H9 (cell line): ENCODE measurements at regions not wholly inside any gene's neighbourhood (a gene's known extent, or its start where the extent isn't known, plus 50 kb on each side); places are given as distances from the start of the nearest gene placed in this dataset.

ENCODE experiments used
- DNase-seq: peaks from one replicate; pipeline ENCODE4 v3.0.0-alpha.2; 2017
- H2AFZ ChIP-seq: one replicate; pipeline ENCODE4 v1.6.1; 2013; ENCODE audit warnings: mild to moderate bottlenecking, low read length, control low read depth, moderate library complexity
- H2AK5ac ChIP-seq: 2 replicates; pipeline ENCODE4 v1.6.1; 2013; ENCODE audit warnings: low read length, control low read depth, mixed read lengths; ENCODE audit not compliant: insufficient read length
- H2BK120ac ChIP-seq: one replicate; pipeline ENCODE4 v1.6.1; 2013; ENCODE audit warnings: low read depth, mild to moderate bottlenecking, low read length, control low read depth, inconsistent platforms; ENCODE audit not compliant: poor library complexity, severe bottlenecking
- H2BK12ac ChIP-seq: 2 replicates; pipeline ENCODE4 v1.6.1; 2013; ENCODE audit warnings: low read length, control low read depth, mixed read lengths, low read depth; ENCODE audit not compliant: insufficient read length
- H2BK15ac ChIP-seq: 2 replicates; pipeline ENCODE4 v1.6.1; 2013; ENCODE audit warnings: low read depth, low read length, control low read depth
- H2BK20ac ChIP-seq: one replicate; pipeline ENCODE4 v1.6.1; 2013; ENCODE audit warnings: low read depth, mild to moderate bottlenecking, low read length, control low read depth, inconsistent platforms; ENCODE audit not compliant: poor library complexity, severe bottlenecking
- H2BK5ac ChIP-seq: 2 replicates; pipeline ENCODE4 v1.6.1; 2013; ENCODE audit warnings: low read length, control low read depth, mixed read lengths; ENCODE audit not compliant: insufficient read length
- H3K14ac ChIP-seq: 2 replicates; pipeline ENCODE4 v1.6.1; 2013; ENCODE audit warnings: low read length, control low read depth; ENCODE audit not compliant: insufficient read depth
- H3K18ac ChIP-seq: 2 replicates; pipeline ENCODE4 v1.6.1; 2013; ENCODE audit warnings: low read depth, mild to moderate bottlenecking, mixed read lengths, low read length, control low read depth; ENCODE audit not compliant: insufficient read length
- H3K23ac ChIP-seq: 2 replicates; pipeline ENCODE4 v1.6.1; 2013; ENCODE audit warnings: low read length, control low read depth, mixed read lengths, low read depth; ENCODE audit not compliant: insufficient read length
- H3K23me2 ChIP-seq: 2 replicates; pipeline ENCODE4 v1.6.1; 2013; ENCODE audit warnings: low read depth, mild to moderate bottlenecking, mixed read lengths, low read length, control low read depth; ENCODE audit not compliant: insufficient read length, poor library complexity, severe bottlenecking
- H3K27ac ChIP-seq: 2 replicates; pipeline ENCODE4 v1.5.1; 2013; ENCODE audit warnings: low read length, control low read depth, mixed read lengths, low read depth; ENCODE audit not compliant: insufficient read length
- H3K27me3 ChIP-seq: 2 replicates; pipeline ENCODE4 v1.6.1; 2013; ENCODE audit warnings: low read length, control low read depth, inconsistent platforms; ENCODE audit not compliant: insufficient read depth
- H3K4ac ChIP-seq: 2 replicates; pipeline ENCODE4 v1.6.1; 2013; ENCODE audit warnings: low read depth, mild to moderate bottlenecking, control low read depth, inconsistent platforms, low read length, moderate library complexity
- H3K4me1 ChIP-seq: 2 replicates; pipeline ENCODE4 v1.6.1; 2013; ENCODE audit warnings: low read length, control low read depth, inconsistent platforms; ENCODE audit not compliant: insufficient read depth
- H3K4me2 ChIP-seq: 2 replicates; pipeline ENCODE4 v1.6.1; 2013; ENCODE audit warnings: low read length, control low read depth, mixed read lengths; ENCODE audit not compliant: insufficient read length, insufficient read depth
- H3K56ac ChIP-seq: 2 replicates; pipeline ENCODE4 v1.6.1; 2013; ENCODE audit warnings: low read depth, mild to moderate bottlenecking, mixed read lengths, low read length, control low read depth; ENCODE audit not compliant: insufficient read length
- H3K79me1 ChIP-seq: 2 replicates; pipeline ENCODE4 v1.6.1; 2013; ENCODE audit warnings: low read depth, mild to moderate bottlenecking, moderate library complexity, low read length, control low read depth, inconsistent platforms; ENCODE audit not compliant: insufficient read depth, poor library complexity, severe bottlenecking
- H3K79me2 ChIP-seq: 2 replicates; pipeline ENCODE4 v1.6.1; 2013; ENCODE audit warnings: low read length, control low read depth, inconsistent platforms; ENCODE audit not compliant: insufficient read depth
- H3K9ac ChIP-seq: 2 replicates; pipeline ENCODE4 v1.6.1; 2013; ENCODE audit warnings: low read length, control low read depth, mixed read lengths; ENCODE audit not compliant: insufficient read length; ENCODE audit errors: extremely low read depth
- H3K9me3 ChIP-seq: one replicate; pipeline ENCODE4 v1.6.1; 2013; ENCODE audit warnings: low read depth, low read length, inconsistent platforms; ENCODE audit not compliant: control insufficient read depth
- H3T11ph ChIP-seq: one replicate; pipeline ENCODE4 v1.6.1; 2013; ENCODE audit warnings: mild to moderate bottlenecking, low read length, control low read depth, inconsistent platforms
- H4K20me1 ChIP-seq: one replicate; pipeline ENCODE4 v1.6.1; 2013; ENCODE audit not compliant: control insufficient read depth, insufficient read length, insufficient read depth
- H4K5ac ChIP-seq: 2 replicates; pipeline ENCODE4 v1.6.1; 2013; ENCODE audit warnings: low read depth, mild to moderate bottlenecking, mixed read lengths, low read length, control low read depth; ENCODE audit not compliant: insufficient read length
- H4K8ac ChIP-seq: replicated peaks from 2 replicates; pipeline ENCODE4 v1.6.1; 2013; ENCODE audit warnings: low read length, control low read depth, mixed read lengths, low read depth; ENCODE audit not compliant: insufficient read length
- H4K91ac ChIP-seq: 2 replicates; pipeline ENCODE4 v1.6.1; 2013; ENCODE audit warnings: low read depth, mild to moderate bottlenecking, moderate library complexity, mixed read lengths, low read length, control low read depth; ENCODE audit not compliant: insufficient read length
- H3K27ac Mint-ChIP-seq, 3 experiments: 2 replicates in 2 of 3; 3 replicates in 1 of 3; pipeline ENCODE4 v1.8.0; 2020 to 2021; ENCODE audit warnings: mixed read lengths in 3 of 3, mild to moderate bottlenecking in 1 of 3, moderate library complexity in 1 of 3
- H3K27me3 Mint-ChIP-seq: 2 replicates; pipeline ENCODE4 v1.8.0; 2021; ENCODE audit warnings: low read depth, mild to moderate bottlenecking, moderate library complexity, mixed read lengths
- H3K36me3 Mint-ChIP-seq, 3 experiments: 2 replicates in 2 of 3; 3 replicates in 1 of 3; pipeline ENCODE4 v1.8.0; 2020 to 2021; ENCODE audit warnings: low read depth in 3 of 3, mixed read lengths in 3 of 3; ENCODE audit not compliant: insufficient read depth in 1 of 3
- H3K4me1 Mint-ChIP-seq, 2 experiments: 2 replicates each; pipeline ENCODE4 v1.8.0; 2020; ENCODE audit warnings: mixed read lengths in 2 of 2
- H3K4me3 Mint-ChIP-seq, 2 experiments: 2 replicates in 1 of 2; 3 replicates in 1 of 2; pipeline ENCODE4 v1.8.0; 2020 to 2021; ENCODE audit warnings: mild to moderate bottlenecking in 2 of 2, mixed read lengths in 2 of 2, moderate library complexity in 1 of 2
- H3K9me3 Mint-ChIP-seq, 2 experiments: 2 replicates in 1 of 2; 3 replicates in 1 of 2; pipeline ENCODE4 v1.8.0; 2020; ENCODE audit warnings: mild to moderate bottlenecking in 2 of 2, mixed read lengths in 2 of 2, moderate library complexity in 1 of 2
- CTCF ChIP-seq: fragments of 200-600 bp; sonication (generic); conservative IDR thresholded peaks from 3 replicates; pipeline ENCODE4 v1.8.0; 2021; ENCODE audit warnings: antibody characterized with exemption, mild to moderate bottlenecking
- WGBS: extraction: QIAGEN DNeasy Blood & Tissue Kit; methylation state at CpG from one replicate; pipeline ENCODE4 v1.1.7; 2013; ENCODE audit warnings: missing lambda C conversion rate, low lambda C conversion rate, mixed read lengths; ENCODE audit not compliant: insufficient read length; ENCODE audit errors: extremely low coverage; 5-methylcytosine and 5-hydroxymethylcytosine counted together

DNA sequence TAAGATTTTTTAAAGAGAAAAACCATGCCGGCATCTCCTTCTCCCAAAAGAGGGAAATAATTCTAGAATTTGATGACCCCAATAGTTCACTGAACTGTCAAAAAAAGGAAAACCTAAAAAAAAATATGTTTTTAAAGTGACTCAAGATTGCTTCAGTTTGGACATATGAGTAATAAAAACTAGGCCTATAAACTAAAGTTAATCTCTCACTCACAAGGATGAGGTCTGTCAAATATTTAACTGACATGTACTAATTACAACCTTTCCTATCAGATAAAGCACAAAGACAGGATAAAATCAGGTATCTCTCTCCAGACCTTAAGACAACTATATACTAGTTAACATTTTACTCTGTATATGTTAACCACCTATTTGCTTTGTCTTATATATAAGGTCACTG, 231.9 kb downstream of the NSUN3 start:
- Histone ChIP-seq H4K8ac (no peak overlapping the region), H3T11ph (no peak overlapping the region), H3K18ac (no peak overlapping the region), H3K79me2 (no peaks in the 10 kb centered on the region), H2AK5ac (no peak overlapping the region), H2BK120ac (no peak overlapping the region), H3K23me2 (no peaks in the 10 kb centered on the region), H2AFZ (no peak overlapping the region), H3K9ac (no peak overlapping the region), H3K9me3 (no peaks in the 10 kb centered on the region), H3K56ac (no peak overlapping the region), H3K79me1 (no peaks in the 10 kb centered on the region), H4K20me1 (no peaks in the 10 kb centered on the region), H2BK12ac (no peak overlapping the region), H2BK5ac (no peak overlapping the region), H4K5ac (no peak overlapping the region), H3K27me3 (no peaks in the 10 kb centered on the region; the same call in none of the 2 replicates), H3K4me1 (no peaks in the 10 kb centered on the region), H2BK20ac (no peak overlapping the region), H3K4ac (no peak overlapping the region), H2BK15ac (no peak overlapping the region), H4K91ac (no peak overlapping the region), H3K23ac (no peak overlapping the region), H3K14ac (no peak overlapping the region), H3K27ac (no peak overlapping the region), H3K4me2 (no peak overlapping the region)
- Mint-ChIP-seq H3K36me3 (peaks cover 0 to 11% (median 0%) of the 10 kb centered on the region in 3 experiments; a peak in 2 of 7 replicates), H3K9me3 (peaks cover 6 to 7% of the 10 kb centered on the region in 2 experiments; a peak in 4 of 5 replicates), H3K4me3 (no peak overlapping the region), H3K27me3 (peaks cover 6% of the 10 kb centered on the region), H3K27ac (no peak overlapping the region), H3K4me1 (peaks cover 8 to 10% of the 10 kb centered on the region in 2 experiments)
- TF ChIP-seq CTCF, result no peak
- WGBS, result no CpG with 5 or more reads among the region's 1 CpG
- no peak for DNase-seq
